Hepatocyte (in vitro differentiated cells): ENCODE measurements at regions not wholly inside any gene's neighbourhood (a gene's known extent, or its start where the extent isn't known, plus 50 kb on each side); places are given as distances from the start of the nearest gene placed in this dataset.

ENCODE experiments used
- EZH2 ChIP-seq: fragments of 200-600 bp; sonication (generic); IDR thresholded peaks from 2 replicates; pipeline ENCODE4 v1.6.1; 2016; ENCODE audit warnings: antibody characterized with exemption, mild to moderate bottlenecking, borderline replicate concordance
- EZH2phosphoT487 ChIP-seq: fragments of 200-600 bp; sonication (generic); IDR thresholded peaks from one replicate; pipeline ENCODE4 v1.6.1; 2018; ENCODE audit warnings: antibody characterized with exemption, mild to moderate bottlenecking, low read depth, moderate library complexity; ENCODE audit not compliant: unreplicated experiment, severe bottlenecking

- TF ChIP-seq EZH2phosphoT487 (no peak), EZH2 (no peak)
These were observed 244.1 kb downstream of the GPD2 start for GRCh38 chr2:156680266-156680665.
